Activated CD8-positive, alpha-beta T cell treated with anti-CD3 and anti-CD28 coated beads for 36 hours (primary cell): ENCODE measurements at regions not wholly inside any gene's neighbourhood (a gene's known extent, or its start where the extent isn't known, plus 50 kb on each side); places are given as distances from the start of the nearest gene placed in this dataset.

ENCODE experiments used
- ATAC-seq: fragments of 200-7000 bp; cut with Tn5 transposase; one replicate; pipeline ENCODE4 v1.10.0; 2021; ENCODE audit warnings: mild to moderate bottlenecking, moderate library complexity
- CTCF ChIA-PET: fragments of 350-600 bp; sonication (Branson Sonifier 250); formaldehyde crosslinking; loops from one replicate; lab custom pipeline; 2021; ENCODE audit warnings: antibody characterized with exemption; lab: Charles Lee
- POLR2A ChIA-PET: fragments of 350-600 bp; sonication (Branson Sonifier 250); formaldehyde crosslinking; loops from one replicate; lab custom pipeline; 2021; ENCODE audit warnings: antibody characterized with exemption; lab: Charles Lee
- DNase-seq: peaks from one replicate; pipeline ENCODE4 v3.0.0-alpha.2; 2020
- H3K27ac Mint-ChIP-seq: one replicate; pipeline ENCODE4 v1.8.0; 2021; ENCODE audit warnings: mild to moderate bottlenecking, mixed read lengths
- H3K27me3 Mint-ChIP-seq: one replicate; pipeline ENCODE4 v1.8.0; 2021; ENCODE audit warnings: mixed read lengths
- H3K36me3 Mint-ChIP-seq: one replicate; pipeline ENCODE4 v1.8.0; 2021; ENCODE audit warnings: low read depth, mixed read lengths
- H3K4me1 Mint-ChIP-seq: one replicate; pipeline ENCODE4 v1.8.0; 2021; ENCODE audit warnings: low read depth, mixed read lengths
- H3K4me3 Mint-ChIP-seq: one replicate; pipeline ENCODE4 v1.8.0; 2021; ENCODE audit warnings: mild to moderate bottlenecking, moderate library complexity, mixed read lengths
- H3K9me3 Mint-ChIP-seq: one replicate; pipeline ENCODE4 v1.8.0; 2021; ENCODE audit warnings: mixed read lengths
- CTCF ChIP-seq: fragments of 200-600 bp; IDR thresholded peaks from one replicate; pipeline ENCODE4 v1.8.0; 2022; ENCODE audit warnings: antibody characterized with exemption, mild to moderate bottlenecking
- intact Hi-C: fragments of 100-400 bp; cut with micrococcal nuclease; formaldehyde crosslinking; loops from one replicate; pipeline ENCODE4 v1.10.0; 2022

- no peak for ATAC-seq
Measured at GRCh38 chr1:30042438-30043147, 680.8 kb downstream of the MATN1 start.

GRCh38 chr1:30041741-30042437, 681.5 kb downstream of the MATN1 start:
- no peak for TF ChIP-seq CTCF
- Mint-ChIP-seq H3K4me1 (peaks cover 3% of the 10 kb centered on the region), H3K4me3 (no peak overlapping the region), H3K27ac (no peak overlapping the region), H3K9me3 (peaks cover 5% of the 10 kb centered on the region), H3K27me3 (peaks cover 1% of the 10 kb centered on the region), H3K36me3 (no peaks in the 10 kb centered on the region)
- intact Hi-C loops, result no loop called here
- DNase-seq, result no peak
- CTCF ChIA-PET, result no interaction called here
- no peak for ATAC-seq
- POLR2A ChIA-PET, result no interaction called here

More at GRCh38 chr1:30042438-30043147, 680.8 kb downstream of the MATN1 start:
- ChIA-PET POLR2A (no interaction called here), CTCF (no interaction called here)
- peaks cover 5% of the 10 kb centered on the region for H3K9me3 Mint-ChIP-seq
- intact Hi-C loops, result no loop called here
- no peak overlapping the region for H3K27ac Mint-ChIP-seq
- H3K4me3 Mint-ChIP-seq, result no peak overlapping the region
- H3K36me3 Mint-ChIP-seq, result no peaks in the 10 kb centered on the region
- peaks cover 3% of the 10 kb centered on the region for H3K4me1 Mint-ChIP-seq
- peaks cover 1% of the 10 kb centered on the region for H3K27me3 Mint-ChIP-seq
- no peak for DNase-seq
- no peak for TF ChIP-seq CTCF

- Mint-ChIP-seq H3K27me3 (no peaks in the 10 kb centered on the region), H3K9me3 (peaks cover 5% of the 10 kb centered on the region), H3K27ac (no peak overlapping the region), H3K4me3 (no peak overlapping the region), H3K4me1 (peaks cover 3% of the 10 kb centered on the region), H3K36me3 (no peaks in the 10 kb centered on the region)
- CTCF ChIA-PET, result no interaction called here
- ATAC-seq (no peak), DNase-seq (no peak)
- POLR2A ChIA-PET, result no interaction called here
- intact Hi-C loops, result no loop called here
- TF ChIP-seq CTCF, result no peak
Measured at GRCh38 chr1:30040081-30041019, 683.0 kb downstream of the MATN1 start.

GRCh38 chr1:30039354-30040080, 683.9 kb downstream of the MATN1 start:
- ChIA-PET CTCF (no interaction called here), POLR2A (no interaction called here)
- Mint-ChIP-seq H3K4me3 (no peak overlapping the region), H3K9me3 (peaks cover 5% of the 10 kb centered on the region), H3K27me3 (no peaks in the 10 kb centered on the region), H3K4me1 (peaks cover 3% of the 10 kb centered on the region), H3K36me3 (no peaks in the 10 kb centered on the region), H3K27ac (no peak overlapping the region)
- ATAC-seq (no peak), DNase-seq (no peak)
- intact Hi-C loops, result no loop called here
- TF ChIP-seq CTCF, result no peak
